Astrocyte (in vitro differentiated cells and primary cell): ENCODE measurements at regions not wholly inside any gene's neighbourhood (a gene's known extent, or its start where the extent isn't known, plus 50 kb on each side); places are given as distances from the start of the nearest gene placed in this dataset.
A peak's percentile ranks its signal among the peaks of the same experiment; 100 is the strongest.
"Not testable (repeated sequence)": the region's sequence is repeated elsewhere in the genome, so short reads cannot be mapped to it uniquely, and the experiment has no call there.

ENCODE experiments used
- DNase-seq: peaks from one replicate; pipeline ENCODE4 v3.0.0-alpha.2; 2010; ENCODE audit warnings: low read depth
- FAIRE-seq: peaks from 2 replicates; lab custom pipeline; 2011; peaks lifted over from hg19 to GRCh38; lab: Jason Lieb, UNC
- H2AFZ ChIP-seq: 2 replicates; pipeline ENCODE4 v1.6.0; 2012; ENCODE audit warnings: low read depth, low read length, inconsistent platforms
- H3K27ac ChIP-seq: 2 replicates; pipeline ENCODE4 v1.5.1; 2011; ENCODE audit warnings: low read depth, low read length, inconsistent platforms
- H3K27me3 ChIP-seq: 2 replicates; pipeline ENCODE4 v1.6.0; 2011; ENCODE audit warnings: low read length, inconsistent platforms; ENCODE audit not compliant: insufficient read depth
- H3K36me3 ChIP-seq: 2 replicates; pipeline ENCODE4 v1.5.1; 2011; ENCODE audit warnings: low read length, inconsistent platforms; ENCODE audit not compliant: insufficient read depth
- H3K4me1 ChIP-seq: 2 replicates; pipeline ENCODE4 v1.5.1; 2011; ENCODE audit warnings: low read length, inconsistent platforms; ENCODE audit not compliant: insufficient read depth
- H3K4me2 ChIP-seq: 2 replicates; pipeline ENCODE4 v1.6.0; 2012; ENCODE audit warnings: low read length, inconsistent platforms
- H3K4me3 ChIP-seq: 2 replicates; pipeline ENCODE4 v1.5.1; 2011; ENCODE audit warnings: low read depth, mild to moderate bottlenecking, low read length, inconsistent platforms; ENCODE audit not compliant: insufficient read depth
- H3K79me2 ChIP-seq: 2 replicates; pipeline ENCODE4 v1.6.0; 2012; ENCODE audit warnings: mild to moderate bottlenecking, low read length, inconsistent platforms; ENCODE audit not compliant: insufficient read depth
- H3K9ac ChIP-seq: 2 replicates; pipeline ENCODE4 v1.6.0; 2012; ENCODE audit warnings: mild to moderate bottlenecking, low read length, inconsistent platforms
- H3K9me3 ChIP-seq: 2 replicates; pipeline ENCODE4 v1.5.1; 2012; ENCODE audit warnings: low read depth, mild to moderate bottlenecking, low read length, inconsistent platforms; ENCODE audit not compliant: insufficient read depth
- H4K20me1 ChIP-seq: 2 replicates; pipeline ENCODE4 v1.6.0; 2012; ENCODE audit warnings: low read length, inconsistent platforms; ENCODE audit not compliant: insufficient read depth
- H3K27ac Mint-ChIP-seq: one replicate; pipeline ENCODE4 v1.8.0; 2021; ENCODE audit warnings: mild to moderate bottlenecking, mixed read lengths; ENCODE audit not compliant: unreplicated experiment
- H3K27me3 Mint-ChIP-seq: one replicate; pipeline ENCODE4 v1.8.0; 2021; ENCODE audit warnings: low read depth, mixed read lengths; ENCODE audit not compliant: unreplicated experiment
- H3K36me3 Mint-ChIP-seq: one replicate; pipeline ENCODE4 v1.8.0; 2021; ENCODE audit warnings: low read depth, mixed read lengths; ENCODE audit not compliant: unreplicated experiment
- H3K4me1 Mint-ChIP-seq: one replicate; pipeline ENCODE4 v1.8.0; 2021; ENCODE audit warnings: low read depth, mixed read lengths; ENCODE audit not compliant: unreplicated experiment
- H3K4me3 Mint-ChIP-seq: one replicate; pipeline ENCODE4 v1.8.0; 2021; ENCODE audit warnings: mild to moderate bottlenecking, moderate library complexity, mixed read lengths; ENCODE audit not compliant: unreplicated experiment
- H3K9me3 Mint-ChIP-seq: one replicate; pipeline ENCODE4 v1.8.0; 2021; ENCODE audit warnings: mild to moderate bottlenecking, mixed read lengths; ENCODE audit not compliant: unreplicated experiment
- EZH2 ChIP-seq: IDR thresholded peaks from 2 replicates; pipeline ENCODE4 v1.6.1; 2012; ENCODE audit warnings: mild to moderate bottlenecking, low read length, inconsistent platforms; ENCODE audit not compliant: insufficient read depth

DNA sequence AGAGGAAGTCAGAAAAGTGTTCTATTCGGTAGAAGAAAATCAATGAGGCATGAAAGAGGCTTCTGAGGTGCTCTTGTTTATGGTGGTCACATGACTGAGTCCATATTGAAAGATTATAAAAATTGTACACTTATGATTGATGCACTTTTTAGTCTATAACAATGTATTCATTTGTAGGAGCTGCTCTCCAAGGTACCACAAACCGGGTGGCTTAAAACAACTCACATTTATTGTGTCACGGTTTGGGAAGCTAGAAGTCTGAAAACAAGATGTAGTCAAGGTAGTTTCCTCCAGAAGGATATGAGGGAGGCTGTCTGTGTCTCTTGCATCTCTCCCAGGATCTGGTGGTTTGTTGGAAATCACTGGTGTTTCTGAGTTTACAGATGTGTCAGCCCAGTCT is 86.6 kb upstream of the NIPA1 start:
- not testable (repeated sequence) for H3K27ac Mint-ChIP-seq, H3K4me1 Mint-ChIP-seq, FAIRE-seq, H3K4me3 Mint-ChIP-seq, H3K27ac ChIP-seq, H3K27me3 ChIP-seq, H2AFZ ChIP-seq, H3K9me3 ChIP-seq, H4K20me1 ChIP-seq, H3K36me3 Mint-ChIP-seq, H3K36me3 ChIP-seq, H3K9me3 Mint-ChIP-seq, H3K4me2 ChIP-seq, H3K9ac ChIP-seq, H3K4me3 ChIP-seq, H3K79me2 ChIP-seq, H3K27me3 Mint-ChIP-seq, DNase-seq, H3K4me1 ChIP-seq

GRCh38 chr15:22710831-22711341 is 75.6 kb upstream of the NIPA1 start:
- H3K9ac ChIP-seq, H3K4me3 Mint-ChIP-seq, H2AFZ ChIP-seq, H3K27ac Mint-ChIP-seq, H3K27me3 ChIP-seq, H3K4me3 ChIP-seq, H3K36me3 Mint-ChIP-seq, H3K9me3 Mint-ChIP-seq, H3K36me3 ChIP-seq, H3K27ac ChIP-seq, H3K4me2 ChIP-seq, H3K4me1 ChIP-seq, H3K4me1 Mint-ChIP-seq, H3K9me3 ChIP-seq, DNase-seq, FAIRE-seq, H4K20me1 ChIP-seq, H3K79me2 ChIP-seq: not testable (repeated sequence)
- H3K27me3 Mint-ChIP-seq, result peaks cover 17% of the 10 kb centered on the region

GRCh38 chr15:22713933-22714332 is 72.5 kb upstream of the NIPA1 start:
- not testable (repeated sequence) for H3K36me3 ChIP-seq, H3K27ac ChIP-seq, H3K9me3 ChIP-seq, H3K4me3 ChIP-seq, H4K20me1 ChIP-seq, H3K9ac ChIP-seq, DNase-seq, H3K4me1 ChIP-seq, H3K4me1 Mint-ChIP-seq, H3K36me3 Mint-ChIP-seq, H2AFZ ChIP-seq, H3K4me3 Mint-ChIP-seq, H3K79me2 ChIP-seq, H3K27me3 ChIP-seq, FAIRE-seq, H3K9me3 Mint-ChIP-seq, H3K27ac Mint-ChIP-seq
- H3K27me3 Mint-ChIP-seq, result peaks cover 17% of the 10 kb centered on the region
- H3K4me2 ChIP-seq, result peak overlapping the region; percentile 26

GRCh38 chr15:22714358-22715132 is 71.9 kb upstream of the NIPA1 start:
- peaks cover 17% of the 10 kb centered on the region for H3K27me3 Mint-ChIP-seq
- H3K9me3 Mint-ChIP-seq, H3K9ac ChIP-seq, H3K4me1 Mint-ChIP-seq, H3K4me3 ChIP-seq, H3K4me1 ChIP-seq, H3K9me3 ChIP-seq, H3K36me3 Mint-ChIP-seq, H3K79me2 ChIP-seq, FAIRE-seq, H4K20me1 ChIP-seq, H3K27ac ChIP-seq, DNase-seq, H3K27ac Mint-ChIP-seq, H3K4me3 Mint-ChIP-seq, H2AFZ ChIP-seq, H3K36me3 ChIP-seq, H3K27me3 ChIP-seq: not testable (repeated sequence)
- H3K4me2 ChIP-seq, result peak overlapping the region; percentile 26
- TF ChIP-seq EZH2, result peak; percentile 32

GRCh38 chr15:22715133-22715845 is 71.2 kb upstream of the NIPA1 start:
- H3K4me2 ChIP-seq, H3K4me1 Mint-ChIP-seq, H3K27me3 ChIP-seq, H3K27ac ChIP-seq, H3K36me3 ChIP-seq, H3K4me1 ChIP-seq, H3K36me3 Mint-ChIP-seq, H2AFZ ChIP-seq, H4K20me1 ChIP-seq, H3K9ac ChIP-seq, DNase-seq, H3K4me3 Mint-ChIP-seq, FAIRE-seq, H3K9me3 ChIP-seq, H3K27ac Mint-ChIP-seq, H3K79me2 ChIP-seq, H3K9me3 Mint-ChIP-seq, H3K4me3 ChIP-seq: not testable (repeated sequence)
- H3K27me3 Mint-ChIP-seq, result peaks cover 17% of the 10 kb centered on the region
